ENCODE measurements at regions not wholly inside any gene's neighbourhood (a gene's known extent, or its start where the extent isn't known, plus 50 kb on each side); places are given as distances from the start of the nearest gene placed in this dataset.
A peak's percentile ranks its signal among the peaks of the same experiment; 100 is the strongest.

- H3K23me2 ChIP-seq (ENCODE audit: insufficient read length, low read depth, low read length, poor library complexity, severe bottlenecking) = no peaks in the 10 kb centered on the region
- Mint-ChIP-seq H3K36me3 (ENCODE audit: insufficient read depth in 1 of 3, low read depth in 3 of 3) (no peaks in the 10 kb centered on the region), H3K4me3 (no peak overlapping the region), H3K9me3 (no peaks in the 10 kb centered on the region), H3K4me1 (no peaks in the 10 kb centered on the region), H3K27ac (no peak overlapping the region), H3K27me3 (ENCODE audit: low read depth) (no peaks in the 10 kb centered on the region; the same call in 1 of the 2 replicates)
- WGBS (ENCODE audit: extremely low coverage, insufficient read length, low lambda C conversion rate) = 100% methylated on average over 1 of the region's 3 CpGs
- no peak overlapping the region for H2BK20ac ChIP-seq (ENCODE audit: low read depth, low read length, poor library complexity, severe bottlenecking)
- H3K4me2 ChIP-seq (ENCODE audit: insufficient read depth, insufficient read length, low read length) = no peak overlapping the region
- H4K20me1 ChIP-seq (ENCODE audit: control insufficient read depth, insufficient read depth, insufficient read length) = no peaks in the 10 kb centered on the region
- no peak overlapping the region for H2BK120ac ChIP-seq (ENCODE audit: low read depth, low read length, poor library complexity, severe bottlenecking)
- H3K18ac ChIP-seq (ENCODE audit: insufficient read length, low read depth, low read length) = no peak overlapping the region
- no peaks in the 10 kb centered on the region for H3K4me1 ChIP-seq (ENCODE audit: insufficient read depth, low read length)
- no peak overlapping the region for H3K56ac ChIP-seq (ENCODE audit: insufficient read length, low read depth, low read length)
- TF ChIP-seq CTCF (conservative IDR thresholded peaks at IDR 0.05) = peak; percentile 66
- H3K79me2 ChIP-seq (ENCODE audit: insufficient read depth, low read length) = no peaks in the 10 kb centered on the region
- H4K8ac ChIP-seq (replicated peaks; ENCODE audit: insufficient read length, low read depth, low read length) = no peak overlapping the region
- no peak overlapping the region for H2BK5ac ChIP-seq (ENCODE audit: insufficient read length, low read length)
- H3K14ac ChIP-seq (ENCODE audit: insufficient read depth, low read length) = no peak overlapping the region
- H3K27ac ChIP-seq (ENCODE audit: insufficient read length, low read depth, low read length) = no peak overlapping the region
- no peaks in the 10 kb centered on the region for H3K79me1 ChIP-seq (ENCODE audit: insufficient read depth, low read depth, low read length, poor library complexity, severe bottlenecking)
- no peak overlapping the region for H2BK12ac ChIP-seq (ENCODE audit: insufficient read length, low read depth, low read length)
- no peak overlapping the region for H3K23ac ChIP-seq (ENCODE audit: insufficient read length, low read depth, low read length)
- H2AK5ac ChIP-seq (ENCODE audit: insufficient read length, low read length) = no peak overlapping the region
- DNase-seq = no peak
- H3K9ac ChIP-seq (ENCODE audit: extremely low read depth, insufficient read length, low read length) = no peak overlapping the region
- no peak overlapping the region for H3T11ph ChIP-seq (ENCODE audit: low read length)
- H3K4ac ChIP-seq (ENCODE audit: low read depth, low read length) = no peak overlapping the region
- H2AFZ ChIP-seq (ENCODE audit: low read length) = no peak overlapping the region
- H4K91ac ChIP-seq (ENCODE audit: insufficient read length, low read depth, low read length) = no peak overlapping the region
- H2BK15ac ChIP-seq (ENCODE audit: low read depth, low read length) = no peak overlapping the region
- H4K5ac ChIP-seq (ENCODE audit: insufficient read length, low read depth, low read length) = no peak overlapping the region
- H3K27me3 ChIP-seq (ENCODE audit: insufficient read depth, low read length) = no peaks in the 10 kb centered on the region
- H3K9me3 ChIP-seq (ENCODE audit: control insufficient read depth, low read depth, low read length) = no peaks in the 10 kb centered on the region
Measured at GRCh38 chr9:18060269-18060934, 413.6 kb upstream of the ADAMTSL1 start.
